Natural killer cell (primary cell): ENCODE measurements at regions not wholly inside any gene's neighbourhood (a gene's known extent, or its start where the extent isn't known, plus 50 kb on each side); places are given as distances from the start of the nearest gene placed in this dataset.

Source experiments
- ATAC-seq, 3 donors: fragments of 150-1000 bp in 2 of 3; fragments of 200-7000 bp in 1 of 3; cut with Tn5 transposase; 1 replicate in 1 of 3; 2 replicates in 2 of 3; pipeline ENCODE4 v1.10.0; 2021; ENCODE audit warnings: mild to moderate bottlenecking in 2 of 3, moderate library complexity in 2 of 3
- DNase-seq, 2 donors: peaks; one replicate each; pipeline versions ENCODE4 v3.0.0 to v3.0.0-alpha.2; 2013 to 2021; ENCODE audit warnings: mixed read lengths in 1 of 2
- H3K27ac ChIP-seq: one replicate; pipeline ENCODE4 v1.5.1; 2013; ENCODE audit warnings: mild to moderate bottlenecking, low read length
- H3K27me3 ChIP-seq: one replicate; pipeline ENCODE4 v1.6.1; 2013; ENCODE audit warnings: low read length; ENCODE audit not compliant: control insufficient read depth, insufficient read depth
- H3K36me3 ChIP-seq: one replicate; pipeline ENCODE4 v1.6.1; 2013; ENCODE audit warnings: low read length; ENCODE audit not compliant: control insufficient read depth, insufficient read depth
- H3K4me1 ChIP-seq: one replicate; pipeline ENCODE4 v1.6.1; 2013; ENCODE audit warnings: low read length; ENCODE audit not compliant: control insufficient read depth, insufficient read depth
- H3K4me3 ChIP-seq: one replicate; pipeline ENCODE4 v1.5.1; 2013; ENCODE audit warnings: low read length
- H3K9me3 ChIP-seq: one replicate; pipeline ENCODE4 v1.6.1; 2013; ENCODE audit warnings: low read length; ENCODE audit not compliant: control insufficient read depth, insufficient read depth
- H3K27ac Mint-ChIP-seq, 2 donors: one replicate each; pipeline ENCODE4 v1.8.0; 2022; ENCODE audit warnings: mild to moderate bottlenecking in 2 of 2, mixed read lengths in 2 of 2, moderate library complexity in 1 of 2
- H3K27me3 Mint-ChIP-seq, 2 donors: one replicate each; pipeline ENCODE4 v1.8.0; 2022; ENCODE audit warnings: low read depth in 2 of 2, mixed read lengths in 2 of 2
- H3K36me3 Mint-ChIP-seq: one replicate; pipeline ENCODE4 v1.8.0; 2022; ENCODE audit warnings: mixed read lengths
- H3K4me1 Mint-ChIP-seq, 2 donors: one replicate each; pipeline ENCODE4 v1.8.0; 2022; ENCODE audit warnings: mixed read lengths in 2 of 2
- H3K4me3 Mint-ChIP-seq: one replicate; pipeline ENCODE4 v1.8.0; 2022; ENCODE audit warnings: mild to moderate bottlenecking, moderate library complexity, mixed read lengths
- H3K9me3 Mint-ChIP-seq, 2 donors: one replicate each; pipeline ENCODE4 v1.8.0; 2022; ENCODE audit warnings: mixed read lengths in 2 of 2
- CTCF ChIP-seq: fragments of 200-600 bp; IDR thresholded peaks from one replicate; pipeline ENCODE4 v1.8.0; 2022; ENCODE audit warnings: antibody characterized with exemption
- WGBS: methylation state at CpG from one replicate; pipeline ENCODE4 v1.1.7; 2013; ENCODE audit warnings: missing lambda C conversion rate; ENCODE audit not compliant: insufficient coverage; 5-methylcytosine and 5-hydroxymethylcytosine counted together
- intact Hi-C: fragments of 100-400 bp; cut with micrococcal nuclease; formaldehyde crosslinking; loops from one replicate; pipeline ENCODE4 v1.14.2; 2022

GRCh38 chr13:103926118-103926517 lies 859.9 kb upstream of the SLC10A2 start:
- H3K27ac Mint-ChIP-seq, result no peak overlapping the region
- peaks cover 13 to 20% of the 10 kb centered on the region in 2 donors for H3K9me3 Mint-ChIP-seq
- intact Hi-C loops, result no loop called here
- H3K4me3 Mint-ChIP-seq, result no peak overlapping the region
- no peaks in the 10 kb centered on the region for H3K9me3 ChIP-seq
- no peaks in the 10 kb centered on the region for H3K36me3 Mint-ChIP-seq
- no peak for TF ChIP-seq CTCF
- no peaks in the 10 kb centered on the region for H3K4me1 ChIP-seq
- H3K4me1 Mint-ChIP-seq, result no peaks in the 10 kb centered on the region
- H3K4me3 ChIP-seq, result no peak overlapping the region
- no peaks in the 10 kb centered on the region for H3K27me3 Mint-ChIP-seq
- no peak for ATAC-seq
- 69% methylated on average over 2 of the region's 3 CpGs for WGBS
- no peaks in the 10 kb centered on the region for H3K36me3 ChIP-seq
- no peaks in the 10 kb centered on the region for H3K27me3 ChIP-seq
- no peak overlapping the region for H3K27ac ChIP-seq
- no peak for DNase-seq

- TF ChIP-seq CTCF, result no peak
- Mint-ChIP-seq H3K36me3 (no peaks in the 10 kb centered on the region), H3K27ac (no peak overlapping the region), H3K4me1 (no peaks in the 10 kb centered on the region), H3K4me3 (no peak overlapping the region), H3K27me3 (no peaks in the 10 kb centered on the region), H3K9me3 (peaks cover 5 to 8% of the 10 kb centered on the region in 2 donors)
- Histone ChIP-seq H3K9me3 (no peaks in the 10 kb centered on the region), H3K27me3 (no peaks in the 10 kb centered on the region), H3K27ac (no peak overlapping the region), H3K36me3 (no peaks in the 10 kb centered on the region), H3K4me1 (no peaks in the 10 kb centered on the region), H3K4me3 (no peak overlapping the region)
- DNase-seq (no peak), ATAC-seq (no peak)
- WGBS, result 88% methylated on average over 1 of the region's 1 CpG
- intact Hi-C loops, result no loop called here
Observed at GRCh38 chr13:103908911-103909310, 842.7 kb upstream of the SLC10A2 start.

GRCh38 chr13:103908274-103908673 lies 842.1 kb upstream of the SLC10A2 start:
- intact Hi-C loops, result no loop called here
- ATAC-seq, result no peak
- Mint-ChIP-seq H3K27ac (no peak overlapping the region), H3K36me3 (no peaks in the 10 kb centered on the region), H3K27me3 (no peaks in the 10 kb centered on the region), H3K4me1 (no peaks in the 10 kb centered on the region), H3K9me3 (peaks cover 5 to 8% of the 10 kb centered on the region in 2 donors), H3K4me3 (no peak overlapping the region)
- 87% methylated on average over 1 of the region's 5 CpGs for WGBS
- Histone ChIP-seq H3K27ac (no peak overlapping the region), H3K9me3 (no peaks in the 10 kb centered on the region), H3K4me1 (no peaks in the 10 kb centered on the region), H3K27me3 (no peaks in the 10 kb centered on the region), H3K4me3 (no peak overlapping the region), H3K36me3 (no peaks in the 10 kb centered on the region)
- DNase-seq, result no peak
- no peak for TF ChIP-seq CTCF

- TF ChIP-seq CTCF, result no peak
- H3K27me3 ChIP-seq, result no peaks in the 10 kb centered on the region
- DNase-seq (no peak), ATAC-seq (no peak)
- H3K4me3 ChIP-seq, result no peak overlapping the region
- intact Hi-C loops, result no loop called here
- no peaks in the 10 kb centered on the region for H3K36me3 ChIP-seq
- no peaks in the 10 kb centered on the region for H3K27me3 Mint-ChIP-seq
- no peak overlapping the region for H3K4me3 Mint-ChIP-seq
- H3K9me3 ChIP-seq, result no peaks in the 10 kb centered on the region
- no peaks in the 10 kb centered on the region for H3K36me3 Mint-ChIP-seq
- no peaks in the 10 kb centered on the region for H3K4me1 ChIP-seq
- no peak overlapping the region for H3K27ac ChIP-seq
- H3K9me3 Mint-ChIP-seq, result peaks cover 7 to 9% of the 10 kb centered on the region in 2 donors
- 70% methylated on average over 1 of the region's 4 CpGs for WGBS
- H3K4me1 Mint-ChIP-seq, result no peaks in the 10 kb centered on the region
- H3K27ac Mint-ChIP-seq, result no peak overlapping the region
Observed at GRCh38 chr13:103903790-103904189, 837.6 kb upstream of the SLC10A2 start.
